Ascending aorta (tissue), 2 donors: ENCODE measurements at regions not wholly inside any gene's neighbourhood (a gene's known extent, or its start where the extent isn't known, plus 50 kb on each side); places are given as distances from the start of the nearest gene placed in this dataset.

ENCODE experiments used
- DNase-seq, 2 donors: peaks; one replicate each; pipeline ENCODE4 v3.0.0-alpha.2; 2019; ENCODE audit warnings: low spot score in 2 of 2
- H3K27ac ChIP-seq, 2 donors: fragments of 200-600 bp; sonication (generic); one replicate each; pipeline ENCODE4 v1.5.1; 2016 to 2017; ENCODE audit warnings: mild to moderate bottlenecking in 1 of 2
- H3K27me3 ChIP-seq: fragments of 200-600 bp; sonication (generic); one replicate; pipeline ENCODE4 v1.5.1; 2017
- H3K36me3 ChIP-seq, 2 donors: fragments of 200-600 bp; sonication (generic); one replicate each; pipeline ENCODE4 v1.5.1; 2016
- H3K4me1 ChIP-seq, 2 donors: fragments of 200-600 bp; sonication (generic); one replicate each; pipeline ENCODE4 v1.5.1; 2016 to 2017; ENCODE audit warnings: mild to moderate bottlenecking in 1 of 2
- H3K4me3 ChIP-seq, 2 donors: fragments of 200-600 bp; sonication (generic); one replicate each; pipeline ENCODE4 v1.5.1; 2016 to 2017; ENCODE audit warnings: mild to moderate bottlenecking in 1 of 2
- H3K9me3 ChIP-seq, 2 donors: fragments of 200-600 bp; sonication (generic); one replicate each; pipeline ENCODE4 v1.5.1; 2016
- CTCF ChIP-seq, 3 experiments: fragments of 200-600 bp in 2 of 3; fragments of 450-650 bp in 1 of 3; sonication (generic) in 2 of 3; IDR thresholded peaks; one replicate each; pipeline ENCODE4 v1.5.1; 2016 to 2019; ENCODE audit warnings: antibody characterized with exemption in 3 of 3, mild to moderate bottlenecking in 1 of 3, moderate library complexity in 1 of 3
- intact Hi-C: fragments of 100-400 bp; cut with DNase I; formaldehyde crosslinking; loops from one replicate; pipeline ENCODE4 v1.15.1; 2023

DNA sequence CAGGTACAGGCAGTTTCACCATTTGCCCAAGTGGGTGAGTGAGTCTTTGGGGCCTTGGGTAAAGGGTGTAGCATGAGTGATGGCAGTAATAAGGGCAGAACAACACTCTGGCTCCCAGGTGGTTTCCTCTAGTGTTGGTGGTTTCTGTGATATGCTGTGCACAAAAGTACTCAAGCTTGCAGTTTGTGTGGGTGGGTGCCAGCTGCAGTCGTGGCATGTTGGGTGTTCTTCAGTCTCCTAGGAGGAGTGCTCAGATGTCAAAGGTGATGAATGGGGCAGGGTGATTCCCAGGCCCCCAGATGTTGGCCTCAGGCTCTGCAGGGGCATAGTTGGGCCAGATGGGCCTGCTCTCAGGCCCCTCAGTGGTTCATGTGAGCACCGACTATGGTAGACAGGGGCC lies 166.1 kb upstream of the KLF8 start:
- no peak for TF ChIP-seq CTCF (IDR thresholded peaks at IDR 0.05)
- Histone ChIP-seq H3K27ac (no peak overlapping the region), H3K4me3 (no peak overlapping the region), H3K36me3 (no peaks in the 10 kb centered on the region), H3K4me1 (no peaks in the 10 kb centered on the region), H3K27me3 (no peaks in the 10 kb centered on the region), H3K9me3 (peaks cover 0 to 36% of the 10 kb centered on the region in 2 donors)
- intact Hi-C loops = no loop called here
- no peak for DNase-seq

DNA sequence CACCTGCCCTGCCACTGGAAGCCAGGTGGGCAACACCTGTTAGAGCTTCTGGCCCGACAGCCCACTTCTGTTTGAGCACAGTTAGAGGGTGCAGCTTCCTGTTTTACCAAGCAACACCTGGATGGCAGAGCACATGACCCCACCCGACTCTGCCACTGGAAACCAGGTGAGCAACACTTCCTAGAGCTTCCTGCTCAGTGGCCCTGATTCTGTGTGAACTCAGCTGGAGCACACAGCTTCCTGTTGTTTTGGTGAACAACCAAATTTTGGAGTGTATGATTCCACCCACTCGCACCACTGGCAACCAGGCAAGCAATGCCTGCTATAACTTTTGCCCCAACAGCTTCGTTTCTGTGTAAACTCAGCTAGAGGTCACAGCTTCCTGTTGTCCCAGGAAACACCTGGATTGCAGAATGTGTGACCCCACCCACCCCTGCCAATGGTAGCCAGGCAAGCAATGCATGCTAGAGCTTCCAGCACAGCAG lies 163.8 kb upstream of the KLF8 start:
- TF ChIP-seq CTCF (IDR thresholded peaks at IDR 0.05) = no peak
- H3K4me1 ChIP-seq = no peaks in the 10 kb centered on the region
- H3K4me3 ChIP-seq = no peak overlapping the region
- H3K36me3 ChIP-seq = no peaks in the 10 kb centered on the region
- no peak for DNase-seq
- intact Hi-C loops = no loop called here
- H3K27ac ChIP-seq = no peak overlapping the region
- H3K27me3 ChIP-seq = no peaks in the 10 kb centered on the region
- H3K9me3 ChIP-seq = peaks cover 0 to 16% of the 10 kb centered on the region in 2 donors

DNA sequence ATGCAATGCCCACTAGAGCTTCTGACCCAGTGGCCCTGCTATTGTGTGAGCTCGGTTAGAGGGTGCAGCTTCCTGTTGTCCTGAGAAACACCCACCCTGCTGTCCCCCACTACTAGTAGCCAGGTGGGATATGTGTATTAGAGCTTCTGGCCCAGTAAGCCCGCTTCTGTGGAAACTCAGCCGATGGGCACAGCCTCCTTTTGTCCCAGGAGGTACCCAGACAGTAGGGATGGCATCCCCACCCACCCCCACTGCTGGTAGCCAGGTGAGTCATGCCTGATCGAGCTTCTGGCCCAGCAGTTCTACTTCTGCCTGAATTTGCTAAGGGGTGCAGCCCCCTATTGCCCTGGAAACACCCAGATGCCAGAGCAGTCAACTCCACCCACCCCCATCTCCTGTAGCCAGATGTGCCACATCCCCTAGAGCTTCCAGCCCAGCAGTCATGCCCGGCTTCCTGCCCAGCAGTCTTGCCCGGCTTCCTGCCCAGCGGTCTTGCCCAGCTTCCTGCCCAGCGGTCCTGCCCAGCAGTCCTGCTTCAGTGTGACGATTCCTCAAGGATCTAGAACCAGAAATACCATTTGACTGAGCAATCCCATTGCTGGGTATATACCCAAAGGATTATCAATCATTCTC lies 162.7 kb upstream of the KLF8 start:
- intact Hi-C loops = no loop called here
- no peak for DNase-seq

GRCh38 chrX:56089376-56089775 lies 142.8 kb upstream of the KLF8 start:
- no peak overlapping the region for H3K27ac ChIP-seq
- no peaks in the 10 kb centered on the region for H3K4me1 ChIP-seq
- no peak for TF ChIP-seq CTCF (IDR thresholded peaks at IDR 0.05)
- no peaks in the 10 kb centered on the region for H3K27me3 ChIP-seq
- no peaks in the 10 kb centered on the region for H3K36me3 ChIP-seq
- DNase-seq = no peak
- no peak overlapping the region for H3K4me3 ChIP-seq
- no peaks in the 10 kb centered on the region for H3K9me3 ChIP-seq
- intact Hi-C loops = no loop called here

More for the DNA sequence above, 162.7 kb upstream of the KLF8 start:
- no peak for TF ChIP-seq CTCF (IDR thresholded peaks at IDR 0.05)
- Histone ChIP-seq H3K36me3 (no peaks in the 10 kb centered on the region), H3K27me3 (no peaks in the 10 kb centered on the region), H3K4me1 (no peaks in the 10 kb centered on the region), H3K27ac (no peak overlapping the region), H3K4me3 (no peak overlapping the region), H3K9me3 (peaks cover 0 to 7% of the 10 kb centered on the region in 2 donors)

- H3K4me3 ChIP-seq = no peak overlapping the region
- no peak overlapping the region for H3K27ac ChIP-seq
- no peak for DNase-seq
- no peaks in the 10 kb centered on the region for H3K36me3 ChIP-seq
- no peaks in the 10 kb centered on the region for H3K4me1 ChIP-seq
- no peaks in the 10 kb centered on the region for H3K27me3 ChIP-seq
- H3K9me3 ChIP-seq = peaks cover 0 to 7% of the 10 kb centered on the region in 2 donors
- no peak for TF ChIP-seq CTCF (IDR thresholded peaks at IDR 0.05)
- intact Hi-C loops = no loop called here
Observed at GRCh38 chrX:56099271-56099670, 132.9 kb upstream of the KLF8 start.

- Histone ChIP-seq H3K4me1 (no peaks in the 10 kb centered on the region), H3K27ac (no peak overlapping the region), H3K27me3 (no peaks in the 10 kb centered on the region), H3K9me3 (peaks cover 0 to 19% of the 10 kb centered on the region in 2 donors), H3K4me3 (no peak overlapping the region), H3K36me3 (no peaks in the 10 kb centered on the region)
- DNase-seq = no peak
- TF ChIP-seq CTCF (IDR thresholded peaks at IDR 0.05) = no peak
- intact Hi-C loops = no loop called here
Observed at GRCh38 chrX:56107320-56107719, 124.8 kb upstream of the KLF8 start.
